ENCODE measurements at regions not wholly inside any gene's neighbourhood (a gene's known extent, or its start where the extent isn't known, plus 50 kb on each side); places are given as distances from the start of the nearest gene placed in this dataset.

- Histone ChIP-seq H3K4me3 (ENCODE audit: low read depth, low read length) (no peak overlapping the region), H3K36me3 (no peaks in the 10 kb centered on the region), H3K27me3 (no peaks in the 10 kb centered on the region), H3K9me3 (no peaks in the 10 kb centered on the region), H3K4me1 (0 out of 2 replicates have a peak, but pooled peaks cover 3% of the 10 kb centered on the region)
- no peak for TF ChIP-seq CTCF (IDR thresholded peaks at IDR 0.05; ENCODE audit: low read depth, low read length)
- DNase-seq = no peak
These were observed 207.7 kb downstream of the HS3ST3A1 start for GRCh38 chr17:13393841-13394710.

GRCh38 chr17:13387952-13388351, 213.8 kb downstream of the HS3ST3A1 start:
- Histone ChIP-seq H3K36me3 (no peaks in the 10 kb centered on the region), H3K27me3 (no peaks in the 10 kb centered on the region)
- TF ChIP-seq CTCF (IDR thresholded peaks at IDR 0.05; ENCODE audit: low read depth, low read length) = no peak

GRCh38 chr17:13387236-13387635, 214.5 kb downstream of the HS3ST3A1 start:
- Histone ChIP-seq H3K36me3 (no peaks in the 10 kb centered on the region), H3K27me3 (no peaks in the 10 kb centered on the region), H3K4me3 (ENCODE audit: low read depth, low read length) (no peak overlapping the region), H3K4me1 (no peaks in the 10 kb centered on the region), H3K9me3 (no peaks in the 10 kb centered on the region)
- DNase-seq = no peak
- no peak for TF ChIP-seq CTCF (IDR thresholded peaks at IDR 0.05; ENCODE audit: low read depth, low read length)

More at GRCh38 chr17:13387952-13388351, 213.8 kb downstream of the HS3ST3A1 start:
- H3K9me3 ChIP-seq = no peaks in the 10 kb centered on the region
- no peak overlapping the region for H3K4me3 ChIP-seq (ENCODE audit: low read depth, low read length)
- no peaks in the 10 kb centered on the region for H3K4me1 ChIP-seq
- DNase-seq = no peak

GRCh38 chr17:13385481-13385911, 216.2 kb downstream of the HS3ST3A1 start:
- H3K9me3 ChIP-seq = no peaks in the 10 kb centered on the region
- no peaks in the 10 kb centered on the region for H3K27me3 ChIP-seq
- DNase-seq = no peak
- H3K4me1 ChIP-seq = no peaks in the 10 kb centered on the region
- no peaks in the 10 kb centered on the region for H3K36me3 ChIP-seq
- H3K4me3 ChIP-seq (ENCODE audit: low read depth, low read length) = no peak overlapping the region
- no peak for TF ChIP-seq CTCF (IDR thresholded peaks at IDR 0.05; ENCODE audit: low read depth, low read length)

GRCh38 chr17:13384626-13385025, 217.1 kb downstream of the HS3ST3A1 start:
- TF ChIP-seq CTCF (IDR thresholded peaks at IDR 0.05; ENCODE audit: low read depth, low read length) = no peak
- H3K4me1 ChIP-seq = no peaks in the 10 kb centered on the region
- H3K36me3 ChIP-seq = no peaks in the 10 kb centered on the region
- H3K9me3 ChIP-seq = no peaks in the 10 kb centered on the region
- no peak overlapping the region for H3K4me3 ChIP-seq (ENCODE audit: low read depth, low read length)
- DNase-seq = no peak
- H3K27me3 ChIP-seq = no peaks in the 10 kb centered on the region

GRCh38 chr17:13378361-13378760, 223.4 kb downstream of the HS3ST3A1 start:
- no peak for TF ChIP-seq CTCF (IDR thresholded peaks at IDR 0.05; ENCODE audit: low read depth, low read length)
- H3K4me3 ChIP-seq (ENCODE audit: low read depth, low read length) = no peak overlapping the region
- H3K27me3 ChIP-seq = no peaks in the 10 kb centered on the region
- H3K9me3 ChIP-seq = no peaks in the 10 kb centered on the region
- no peaks in the 10 kb centered on the region for H3K36me3 ChIP-seq
- DNase-seq = no peak
- H3K4me1 ChIP-seq = no peaks in the 10 kb centered on the region
